ENCODE measurements at regions not wholly inside any gene's neighbourhood (a gene's known extent, or its start where the extent isn't known, plus 50 kb on each side); places are given as distances from the start of the nearest gene placed in this dataset.

DNA sequence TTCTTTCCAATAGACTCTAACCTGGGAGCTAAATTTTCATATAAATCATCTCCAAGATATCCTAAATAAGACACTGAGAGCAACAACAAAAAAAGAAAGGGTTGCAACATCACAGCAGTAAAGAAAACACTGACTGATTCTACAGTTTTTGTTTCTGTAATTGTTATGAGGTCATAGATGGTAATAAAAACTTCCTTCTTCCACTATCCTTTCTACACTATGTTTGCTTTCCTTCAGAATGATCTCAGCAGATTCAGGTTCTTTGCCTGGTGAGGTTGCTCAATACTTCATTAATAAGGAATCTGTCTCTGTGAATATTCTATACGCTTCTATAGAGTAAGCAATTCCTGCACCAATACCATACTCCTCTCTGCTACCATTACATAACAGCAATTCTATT lies 835.6 kb upstream of the GRAMD2B start:
- DNase-seq: no peak

DNA sequence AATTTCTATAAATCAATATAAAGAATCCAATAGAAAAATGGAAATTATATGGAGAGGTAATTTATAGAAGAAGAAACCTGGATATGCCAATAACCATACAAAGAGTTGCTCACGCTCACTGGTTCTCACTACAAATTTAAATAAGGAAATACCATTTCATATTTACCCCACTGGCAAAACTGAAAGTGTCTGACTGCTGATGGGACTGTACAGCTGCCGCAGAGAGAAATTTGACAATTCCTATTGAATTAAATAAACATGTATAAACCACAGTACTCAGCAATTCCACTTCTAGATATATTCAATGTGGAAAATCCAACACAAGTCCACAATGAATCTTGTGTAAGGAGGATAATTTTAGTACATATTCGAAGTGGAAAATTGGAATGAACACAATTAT lies 830.4 kb upstream of the GRAMD2B start:
- DNase-seq: no peak

DNA sequence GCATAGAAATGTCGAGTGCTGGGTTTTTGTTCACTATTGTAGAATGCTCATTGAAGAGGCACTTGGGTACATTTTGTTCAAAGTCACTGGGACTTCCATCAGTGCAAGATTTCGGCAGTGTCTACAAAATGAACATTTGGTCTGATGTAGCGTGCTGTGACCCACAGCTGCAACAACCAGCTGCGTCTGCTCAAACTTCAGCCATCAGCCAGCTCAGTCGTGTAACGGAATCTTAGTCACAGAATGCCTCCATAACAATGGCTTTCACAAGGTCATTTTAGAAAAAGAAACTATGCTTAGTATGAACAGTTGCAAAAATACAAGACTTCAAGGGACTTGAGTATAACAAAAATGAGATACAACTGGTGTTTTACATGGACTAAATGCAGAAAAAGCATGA lies 828.1 kb upstream of the GRAMD2B start:
- DNase-seq: peak; percentile 63

DNA sequence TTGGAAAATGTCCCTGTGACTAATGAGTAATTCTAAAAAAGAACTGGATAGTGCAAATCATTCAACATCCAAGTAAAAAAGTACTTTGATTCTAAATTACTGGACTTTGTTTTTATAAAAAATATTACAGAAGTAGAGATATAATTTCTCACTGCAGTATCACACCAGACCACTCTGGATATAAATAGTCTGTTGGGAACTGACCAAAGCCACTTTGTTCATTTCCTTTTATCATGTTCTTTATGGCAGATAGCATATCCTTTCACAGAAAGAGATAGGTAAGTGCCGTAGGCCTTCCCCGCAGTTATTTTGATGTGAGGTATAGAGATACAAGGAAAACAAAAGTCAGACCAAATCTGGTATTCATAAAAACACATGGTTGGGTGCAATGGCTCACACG lies 827.4 kb upstream of the GRAMD2B start:
- no peak for DNase-seq

DNA sequence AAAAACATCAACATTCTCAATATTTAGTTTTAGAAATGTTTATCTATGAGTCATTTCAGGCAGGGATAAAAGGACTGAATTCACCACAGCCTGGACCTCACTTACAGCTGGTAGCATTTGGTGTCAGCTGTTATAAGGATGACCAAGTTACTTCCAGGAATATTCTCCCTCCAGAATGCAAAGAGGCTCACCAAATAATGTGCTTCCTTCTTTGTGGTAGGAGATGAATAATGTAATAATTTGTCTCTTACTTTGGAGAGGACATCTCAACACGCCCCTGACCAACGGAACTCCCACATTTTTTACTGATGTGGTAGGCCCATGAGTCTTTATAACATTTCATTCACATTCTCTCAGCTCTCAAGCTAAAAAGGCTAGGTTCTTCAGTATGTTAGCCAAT lies 825.9 kb upstream of the GRAMD2B start:
- DNase-seq: no peak

DNA sequence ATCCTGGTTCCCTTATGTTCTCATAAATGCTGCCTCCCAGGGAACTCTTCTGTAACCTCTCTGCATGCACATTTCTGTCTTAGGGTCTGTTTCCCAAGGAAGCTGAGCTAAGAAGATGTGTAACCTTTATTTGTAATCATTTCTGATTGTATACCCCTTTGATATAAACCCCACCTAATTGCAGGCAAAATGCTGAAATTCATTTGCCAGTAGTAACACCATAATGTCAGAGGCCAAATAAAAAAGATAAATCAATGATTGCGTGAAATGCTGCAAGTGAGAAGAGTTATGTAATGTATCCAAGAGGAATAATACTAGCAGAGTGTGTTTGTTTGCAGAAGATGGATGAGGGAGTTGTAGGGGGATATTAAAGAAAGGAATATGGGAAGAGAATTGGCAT lies 822.6 kb upstream of the GRAMD2B start:
- DNase-seq: no peak

DNA sequence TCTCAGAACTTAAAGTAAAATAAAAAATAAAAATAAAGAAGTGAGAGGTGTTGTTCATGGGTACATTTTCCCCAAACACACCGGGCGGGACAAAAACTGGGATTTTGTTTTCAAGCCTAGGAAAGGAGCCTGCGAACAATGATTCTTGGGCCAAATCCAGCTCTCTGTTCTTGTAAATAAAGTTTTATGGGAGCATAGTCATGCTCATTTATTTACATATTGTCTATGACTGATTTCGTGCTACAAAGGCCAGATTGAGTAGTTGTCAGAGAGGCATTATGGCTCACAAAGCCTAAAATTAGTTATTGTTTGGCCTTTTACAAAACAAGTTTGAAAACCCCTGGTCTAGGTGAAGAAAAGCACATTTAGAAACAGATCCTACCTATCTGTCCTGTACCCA lies 821.0 kb upstream of the GRAMD2B start:
- DNase-seq: no peak

DNA sequence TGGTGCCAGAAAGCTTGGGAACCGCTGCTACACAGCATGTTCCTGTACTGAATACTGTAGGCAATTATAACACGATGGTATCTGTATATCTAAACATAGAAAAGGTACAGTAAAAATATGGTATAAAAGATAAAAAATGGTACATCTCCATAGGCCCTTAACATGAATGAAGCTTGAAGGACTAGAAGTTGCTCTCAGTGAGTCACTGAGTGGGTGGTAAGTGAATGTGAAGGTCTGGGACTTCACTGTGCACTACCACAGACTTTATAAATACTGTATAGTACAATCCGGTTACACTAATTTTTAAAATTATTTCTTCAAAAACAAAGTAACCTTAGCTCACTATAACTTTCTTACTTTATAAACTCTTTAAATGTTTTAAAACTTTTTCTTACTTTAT lies 819.9 kb upstream of the GRAMD2B start:
- DNase-seq: no peak

DNA sequence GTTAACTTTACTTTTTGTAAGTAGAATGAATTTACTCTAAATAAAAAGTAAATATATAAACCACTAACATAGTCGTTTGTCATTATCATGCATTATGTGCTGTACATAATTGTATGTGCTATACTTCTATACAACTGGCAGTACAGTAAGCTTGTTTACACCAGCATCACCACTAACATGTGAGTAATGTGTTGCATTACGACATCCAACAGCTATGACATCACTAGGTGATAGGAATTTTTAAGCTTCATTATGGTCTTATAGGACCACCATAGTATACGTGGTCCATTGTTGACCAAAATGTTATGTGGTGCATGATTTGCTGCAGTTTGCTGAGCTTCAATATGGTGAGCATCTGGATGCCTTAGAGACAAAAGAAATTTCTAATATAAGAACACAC lies 819.1 kb upstream of the GRAMD2B start:
- DNase-seq: no peak

DNA sequence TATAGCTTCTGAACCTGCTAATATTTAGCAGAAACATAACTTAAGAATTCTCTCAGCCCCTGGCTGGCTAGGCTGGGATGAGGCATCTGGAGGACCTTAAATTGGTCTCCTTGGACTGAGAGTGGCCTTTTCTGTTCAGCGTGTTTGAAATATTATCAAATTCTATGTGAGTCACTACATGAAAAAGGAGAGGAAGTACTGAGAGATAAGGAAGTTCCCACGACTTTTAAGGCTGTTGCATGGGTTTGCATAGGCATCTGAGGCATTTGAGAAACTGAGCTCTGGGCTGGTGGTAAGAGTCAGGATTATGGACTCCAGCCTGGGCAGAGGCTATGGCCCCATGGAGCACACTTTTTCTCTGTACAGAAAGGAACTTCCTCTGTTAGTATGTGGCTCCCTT lies 816.2 kb upstream of the GRAMD2B start:
- no peak for DNase-seq

DNA sequence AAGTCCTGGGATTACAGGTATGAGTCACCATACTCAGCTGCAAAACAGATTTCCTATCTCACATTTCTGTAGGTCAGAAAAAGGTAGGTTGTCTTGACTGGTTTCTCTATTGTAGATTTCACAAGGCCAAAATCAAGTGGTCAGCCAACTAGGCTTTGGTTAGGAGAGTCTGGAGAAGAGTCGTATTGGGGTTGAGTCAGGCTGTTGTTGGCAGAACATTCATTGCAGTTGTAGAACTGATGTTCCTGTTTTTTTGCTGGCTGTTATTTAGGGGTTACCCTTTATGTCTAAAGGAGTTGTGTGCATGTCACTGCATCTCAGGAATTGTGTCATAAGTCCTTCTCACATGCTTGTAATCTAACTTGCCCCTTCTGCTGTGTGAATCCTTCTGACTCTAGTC lies 814.2 kb upstream of the GRAMD2B start:
- no peak for DNase-seq

DNA sequence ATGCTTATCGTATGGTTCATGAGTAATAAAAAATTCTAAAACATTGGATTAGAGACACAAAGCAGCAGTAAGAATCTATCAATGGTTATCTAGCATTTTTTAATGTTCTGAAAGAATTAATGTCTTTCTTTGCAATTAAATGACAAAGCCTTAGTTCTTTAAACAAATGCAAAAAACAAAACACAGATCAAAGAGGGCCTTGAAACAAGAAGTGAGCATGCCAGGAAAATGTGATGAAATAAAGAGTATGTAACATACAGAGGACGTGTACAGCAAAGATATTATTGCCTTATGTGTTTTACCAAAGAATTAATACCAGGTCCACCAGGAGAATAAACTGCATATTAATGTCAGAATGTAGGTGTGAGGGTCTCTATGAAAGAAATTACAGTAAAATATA lies 812.3 kb upstream of the GRAMD2B start:
- DNase-seq: no peak

DNA sequence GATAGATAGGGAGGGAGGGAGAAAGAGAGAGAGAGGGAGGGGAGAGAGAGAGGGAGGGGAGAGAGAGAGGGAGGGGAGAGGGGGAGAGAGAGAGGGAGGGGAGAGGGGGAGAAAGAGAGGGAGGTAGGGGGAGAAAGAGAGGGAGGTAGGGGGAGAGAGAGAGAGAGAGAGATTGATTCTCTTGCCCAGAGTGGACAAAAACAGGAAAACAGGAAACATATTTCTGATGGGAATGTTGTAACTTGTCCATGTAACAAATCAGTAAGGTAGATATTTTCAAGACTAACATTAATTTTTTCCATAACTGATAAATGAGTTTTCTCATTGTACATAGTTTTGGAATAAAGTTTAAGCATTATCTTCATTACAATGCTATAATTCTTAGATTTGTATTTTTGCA lies 811.7 kb upstream of the GRAMD2B start:
- DNase-seq: no peak

DNA sequence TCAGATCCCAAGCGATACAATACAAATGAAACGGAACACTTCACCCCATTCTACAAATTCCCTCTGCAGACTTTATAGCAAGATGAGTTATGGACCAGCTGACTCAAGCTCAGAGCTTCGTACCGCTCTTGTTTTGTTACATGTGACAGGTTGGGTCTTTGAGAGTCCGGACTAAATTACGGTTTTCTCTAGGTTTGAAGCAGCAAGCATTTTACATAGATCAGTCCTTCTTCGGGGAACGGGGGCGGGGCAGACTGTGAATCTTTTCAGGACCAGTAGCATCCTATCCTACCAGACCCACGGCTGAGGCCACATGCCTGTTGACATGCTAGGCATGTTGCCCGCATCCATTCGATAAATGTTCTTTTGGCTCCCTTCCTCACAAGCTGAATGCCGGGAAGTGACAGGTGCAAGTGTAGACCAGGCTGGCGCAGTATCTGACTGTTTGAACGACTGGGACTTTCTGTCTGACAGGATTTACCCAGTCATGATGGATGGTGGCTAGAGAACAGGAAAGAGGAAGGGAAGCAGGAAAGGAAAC lies 811.0 kb upstream of the GRAMD2B start:
- no peak for DNase-seq

DNA sequence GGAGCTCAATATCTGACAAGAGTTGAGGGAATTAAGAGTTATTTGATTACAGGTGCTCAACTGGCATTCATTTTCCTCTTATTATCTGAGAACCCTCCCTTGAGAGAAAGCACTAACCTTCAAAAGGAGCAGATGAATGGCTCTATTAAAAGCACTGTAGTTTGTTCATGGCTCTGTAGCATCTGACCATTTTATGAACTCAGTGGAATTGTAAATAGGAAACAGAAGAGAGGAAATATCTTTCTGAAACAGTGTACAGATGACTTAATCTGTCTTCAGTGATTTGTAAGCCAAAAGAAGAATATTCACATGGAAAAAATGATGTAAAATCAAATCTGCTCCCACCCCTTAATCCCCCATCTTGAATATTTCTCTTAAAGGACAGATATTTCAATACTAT lies 810.4 kb upstream of the GRAMD2B start:
- DNase-seq: no peak

DNA sequence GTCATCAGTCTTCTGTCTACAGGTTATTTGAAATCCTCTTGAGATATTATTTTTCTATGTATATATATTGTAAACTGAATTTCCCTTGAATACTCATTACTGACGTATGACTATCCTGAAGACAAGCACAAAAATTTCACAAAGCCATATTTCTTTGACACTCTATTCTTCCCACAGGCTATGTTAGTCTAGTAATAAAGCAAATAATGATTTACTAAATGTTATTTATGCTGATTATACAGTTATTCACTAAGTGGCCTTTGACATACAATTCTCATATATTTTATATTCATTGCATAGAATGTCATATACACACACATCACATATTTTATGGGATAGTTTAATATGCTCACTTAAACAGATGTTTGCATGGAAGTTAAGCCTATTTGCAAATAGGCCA lies 793.0 kb upstream of the GRAMD2B start:
- DNase-seq: no peak

DNA sequence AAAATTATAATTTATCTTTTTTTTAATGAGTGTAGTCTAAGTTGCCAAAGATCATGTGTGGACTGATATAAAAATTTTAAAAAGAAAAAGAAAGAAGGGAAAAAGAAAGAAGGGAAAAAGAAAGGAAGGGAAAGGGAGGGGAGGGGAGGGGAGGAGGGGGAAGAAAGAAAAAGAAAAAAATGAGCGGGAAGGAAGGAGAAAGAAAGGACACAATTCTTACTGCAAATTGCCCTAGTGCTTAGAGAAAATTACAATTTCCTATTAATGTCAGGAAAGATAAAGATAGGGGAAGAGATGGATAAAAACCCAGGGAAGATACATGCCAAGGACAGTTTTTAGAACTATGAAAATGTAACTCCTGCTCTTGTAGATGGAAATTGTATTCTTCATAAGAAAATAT lies 789.7 kb upstream of the GRAMD2B start:
- no peak for DNase-seq

DNA sequence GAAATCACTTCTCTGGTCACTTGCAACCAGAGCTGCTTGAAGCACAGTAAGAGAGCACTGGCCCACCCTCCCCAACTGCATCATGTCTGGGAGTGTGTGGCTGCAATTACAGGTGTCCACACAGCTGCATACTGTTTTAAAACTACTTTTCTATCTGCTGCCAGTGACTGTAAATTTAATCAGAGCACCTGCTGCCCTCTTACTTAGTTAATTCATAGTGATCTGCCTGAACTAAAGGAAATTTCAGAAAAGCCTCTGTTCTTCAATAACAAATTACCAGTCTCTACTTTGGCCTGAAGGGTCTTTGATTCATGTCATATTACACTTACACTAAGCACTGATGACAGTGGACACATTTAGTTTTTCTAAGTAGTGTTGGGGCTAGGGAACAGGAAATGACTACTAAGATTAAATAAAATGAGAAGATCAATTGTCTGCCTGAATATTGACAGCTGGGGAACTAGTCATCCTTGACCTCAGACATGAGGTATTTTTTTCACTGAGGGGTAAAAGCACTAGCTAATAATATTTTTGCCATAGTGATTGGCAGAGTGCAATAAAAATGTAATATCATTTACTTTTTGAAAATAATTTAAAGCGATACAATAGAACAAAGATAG lies 788.9 kb upstream of the GRAMD2B start:
- no peak for DNase-seq

DNA sequence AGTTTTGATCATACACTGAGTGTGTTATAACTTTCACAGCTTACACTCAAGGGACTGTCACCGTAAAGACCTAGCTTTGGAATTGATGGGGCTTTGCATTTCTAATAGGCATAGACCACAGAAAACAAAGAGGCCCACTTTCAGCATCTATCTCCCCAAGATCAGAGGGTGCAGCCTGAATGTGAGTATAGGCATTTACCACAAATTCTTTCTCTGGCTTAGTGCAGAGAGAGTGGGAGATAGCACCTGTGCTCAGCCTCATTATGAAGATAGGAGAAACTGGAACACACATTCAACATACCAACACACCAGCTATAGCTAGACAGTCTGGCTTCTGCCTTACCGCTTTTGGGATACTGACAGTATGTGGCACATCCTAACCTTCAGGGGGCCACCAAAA lies 783.4 kb upstream of the GRAMD2B start:
- DNase-seq: no peak

DNA sequence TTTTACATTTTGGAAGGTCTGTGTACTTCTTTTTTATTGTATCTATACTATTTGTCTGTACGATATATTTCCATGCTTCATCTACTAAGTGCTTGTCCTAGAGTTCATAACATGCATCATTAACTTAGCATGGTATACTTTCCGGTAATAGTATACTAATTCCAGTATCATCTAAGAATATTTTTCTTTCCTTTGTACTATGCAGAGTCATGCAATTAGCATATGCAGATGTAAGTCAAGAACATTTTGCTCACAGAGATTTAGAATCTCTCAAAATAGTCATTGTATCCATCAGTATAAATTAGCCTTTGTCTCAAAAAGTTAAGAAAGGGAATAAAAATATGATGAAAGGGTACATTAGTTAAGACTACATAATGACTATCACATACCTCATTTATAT lies 770.4 kb upstream of the GRAMD2B start:
- no peak for DNase-seq

DNA sequence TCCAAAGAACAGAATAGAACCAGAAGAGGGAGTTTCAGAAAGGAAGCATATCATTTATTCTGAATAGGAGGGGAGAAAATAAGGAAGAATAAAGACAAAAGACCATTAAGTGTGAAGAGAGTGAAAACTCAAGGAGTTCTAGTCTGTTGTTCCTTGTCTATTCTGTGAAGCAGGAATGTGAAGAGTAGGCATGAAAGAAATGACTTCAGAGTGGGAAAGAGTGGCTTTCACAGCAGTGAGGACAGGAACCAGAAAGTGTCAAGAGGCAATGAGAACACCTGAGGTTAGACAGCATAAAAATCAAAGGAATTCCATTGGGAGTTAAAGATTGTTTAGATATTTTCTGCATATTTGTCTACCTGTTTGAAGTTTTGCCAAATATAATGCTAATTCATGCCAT lies 768.8 kb upstream of the GRAMD2B start:
- DNase-seq: no peak

DNA sequence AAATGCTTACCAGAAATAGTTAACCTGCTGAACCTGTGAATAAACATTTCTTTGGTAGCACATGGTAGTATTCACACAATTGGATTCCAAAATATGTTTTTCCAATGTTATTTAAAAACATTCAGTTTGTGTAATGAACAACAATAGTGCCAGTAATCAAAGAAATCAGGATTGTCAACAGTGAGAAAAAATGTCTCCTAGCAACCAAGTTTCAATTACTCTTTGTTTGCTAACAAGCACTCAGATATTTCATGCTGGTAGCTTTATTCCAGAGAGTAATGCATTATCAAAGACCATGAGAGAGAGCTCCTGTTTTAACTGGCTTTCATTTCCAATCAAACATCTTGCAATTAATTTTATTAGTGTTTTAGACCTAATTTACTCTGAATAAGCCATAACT lies 768.1 kb upstream of the GRAMD2B start:
- DNase-seq: no peak

DNA sequence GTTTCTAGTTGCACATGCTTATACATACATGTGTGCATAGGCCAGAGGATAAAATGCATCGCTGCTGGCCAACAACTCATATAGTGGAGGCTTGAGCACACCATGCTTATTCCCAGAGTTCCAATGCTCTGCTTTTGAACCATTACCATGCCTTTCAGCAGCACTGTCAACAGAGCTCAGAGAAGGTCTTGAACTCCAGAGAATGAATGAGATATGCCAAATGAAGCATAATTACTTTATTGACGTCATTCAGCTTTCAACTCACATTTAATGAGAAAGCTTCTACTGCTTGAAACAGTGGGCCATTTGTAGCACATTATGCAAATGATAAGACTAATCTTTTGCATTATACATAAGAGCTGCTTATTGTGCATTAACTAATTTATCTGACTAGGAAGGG lies 765.3 kb upstream of the GRAMD2B start:
- no peak for DNase-seq

DNA sequence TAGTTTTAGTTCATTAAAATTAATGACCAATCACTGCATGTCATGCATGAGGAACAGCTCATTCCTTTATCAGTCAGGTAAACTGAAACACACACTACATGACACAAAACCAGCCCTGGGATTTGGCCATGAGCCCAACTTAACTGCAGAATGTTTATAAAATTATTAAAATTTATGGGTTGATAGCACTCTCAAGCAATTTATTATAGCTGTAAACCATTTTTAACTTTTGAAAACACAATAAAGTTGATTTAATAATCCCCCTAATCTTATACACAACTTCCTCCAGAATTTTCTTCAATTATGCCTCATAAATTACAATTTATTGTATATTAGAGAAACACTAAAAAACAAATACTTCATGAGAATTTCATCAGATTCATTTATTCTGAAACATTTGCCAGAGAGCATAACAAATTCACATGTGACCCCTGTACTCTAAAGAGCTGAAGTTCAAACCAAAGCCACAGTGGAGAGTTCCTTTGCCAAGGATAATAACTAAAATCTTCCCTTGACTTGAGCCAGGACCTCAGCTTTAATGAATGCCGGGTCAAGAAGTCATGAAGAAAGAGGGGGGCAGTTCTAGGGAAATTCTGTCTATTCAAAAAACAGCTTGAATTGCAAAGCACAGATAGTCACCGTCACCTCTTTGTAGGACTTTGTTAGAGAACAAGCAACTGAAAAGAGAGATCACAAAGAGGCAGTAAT lies 763.7 kb upstream of the GRAMD2B start:
- DNase-seq: no peak

Data from left hindlimb (tissue), 1 donor.